Astrocyte (in vitro differentiated cells and primary cell): ENCODE measurements at regions not wholly inside any gene's neighbourhood (a gene's known extent, or its start where the extent isn't known, plus 50 kb on each side); places are given as distances from the start of the nearest gene placed in this dataset.

ENCODE experiments used
- EZH2 ChIP-seq: IDR thresholded peaks from 2 replicates; pipeline ENCODE4 v1.6.1; 2012; ENCODE audit warnings: mild to moderate bottlenecking, low read length, inconsistent platforms; ENCODE audit not compliant: insufficient read depth
- TF ChIP-seq, protein P1 (sequence below): IDR thresholded peaks from 2 replicates; pipeline ENCODE4 v1.5.1; 2011; ENCODE audit warnings: low read depth, mild to moderate bottlenecking, inconsistent platforms, low read length, moderate library complexity; ENCODE audit not compliant: insufficient read depth

DNA sequence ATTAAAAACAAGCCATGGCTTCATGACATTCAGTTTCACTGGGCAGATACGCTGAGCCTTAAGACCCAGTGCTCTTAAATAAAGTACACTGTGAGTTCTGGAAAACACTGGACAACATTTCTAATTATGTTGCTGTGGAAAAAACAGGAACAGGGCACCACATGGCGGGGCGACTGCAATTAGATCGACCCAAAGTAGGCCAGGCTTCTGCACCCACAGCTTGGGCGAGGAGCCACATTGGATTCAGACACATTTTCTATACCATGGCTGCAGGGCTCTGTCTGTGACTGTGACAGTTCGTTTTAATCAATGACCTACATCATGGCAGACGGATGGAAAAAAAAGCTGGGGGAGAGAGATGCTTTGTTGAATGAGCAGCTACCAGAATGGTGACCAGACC, 227.2 kb upstream of the HS6ST1 start:
- TF ChIP-seq, protein P1, sequence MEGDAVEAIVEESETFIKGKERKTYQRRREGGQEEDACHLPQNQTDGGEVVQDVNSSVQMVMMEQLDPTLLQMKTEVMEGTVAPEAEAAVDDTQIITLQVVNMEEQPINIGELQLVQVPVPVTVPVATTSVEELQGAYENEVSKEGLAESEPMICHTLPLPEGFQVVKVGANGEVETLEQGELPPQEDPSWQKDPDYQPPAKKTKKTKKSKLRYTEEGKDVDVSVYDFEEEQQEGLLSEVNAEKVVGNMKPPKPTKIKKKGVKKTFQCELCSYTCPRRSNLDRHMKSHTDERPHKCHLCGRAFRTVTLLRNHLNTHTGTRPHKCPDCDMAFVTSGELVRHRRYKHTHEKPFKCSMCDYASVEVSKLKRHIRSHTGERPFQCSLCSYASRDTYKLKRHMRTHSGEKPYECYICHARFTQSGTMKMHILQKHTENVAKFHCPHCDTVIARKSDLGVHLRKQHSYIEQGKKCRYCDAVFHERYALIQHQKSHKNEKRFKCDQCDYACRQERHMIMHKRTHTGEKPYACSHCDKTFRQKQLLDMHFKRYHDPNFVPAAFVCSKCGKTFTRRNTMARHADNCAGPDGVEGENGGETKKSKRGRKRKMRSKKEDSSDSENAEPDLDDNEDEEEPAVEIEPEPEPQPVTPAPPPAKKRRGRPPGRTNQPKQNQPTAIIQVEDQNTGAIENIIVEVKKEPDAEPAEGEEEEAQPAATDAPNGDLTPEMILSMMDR = no peak
- TF ChIP-seq EZH2 = no peak
